ENCODE measurements at regions not wholly inside any gene's neighbourhood (a gene's known extent, or its start where the extent isn't known, plus 50 kb on each side); places are given as distances from the start of the nearest gene placed in this dataset.

DNA sequence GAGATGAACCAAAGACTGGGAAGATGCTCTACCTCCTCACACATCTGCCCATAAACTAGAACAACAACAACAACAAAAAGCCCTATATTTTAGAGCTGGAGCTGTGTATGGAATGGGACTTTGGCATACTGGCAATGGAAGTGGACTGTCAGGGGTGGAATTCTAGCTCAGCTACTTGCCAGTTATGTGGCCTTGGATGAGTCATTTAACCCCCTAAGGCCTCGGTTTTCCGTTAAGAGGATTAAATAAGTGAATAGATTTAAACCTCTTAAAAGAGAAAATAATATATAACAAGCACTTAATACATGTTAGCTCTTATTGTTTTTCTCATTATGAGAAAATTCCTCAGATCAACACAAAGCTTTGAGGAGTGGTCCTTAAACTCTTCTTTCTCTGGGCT lies 195.0 kb downstream of the KIF18A start:
- TF ChIP-seq, protein P1, sequence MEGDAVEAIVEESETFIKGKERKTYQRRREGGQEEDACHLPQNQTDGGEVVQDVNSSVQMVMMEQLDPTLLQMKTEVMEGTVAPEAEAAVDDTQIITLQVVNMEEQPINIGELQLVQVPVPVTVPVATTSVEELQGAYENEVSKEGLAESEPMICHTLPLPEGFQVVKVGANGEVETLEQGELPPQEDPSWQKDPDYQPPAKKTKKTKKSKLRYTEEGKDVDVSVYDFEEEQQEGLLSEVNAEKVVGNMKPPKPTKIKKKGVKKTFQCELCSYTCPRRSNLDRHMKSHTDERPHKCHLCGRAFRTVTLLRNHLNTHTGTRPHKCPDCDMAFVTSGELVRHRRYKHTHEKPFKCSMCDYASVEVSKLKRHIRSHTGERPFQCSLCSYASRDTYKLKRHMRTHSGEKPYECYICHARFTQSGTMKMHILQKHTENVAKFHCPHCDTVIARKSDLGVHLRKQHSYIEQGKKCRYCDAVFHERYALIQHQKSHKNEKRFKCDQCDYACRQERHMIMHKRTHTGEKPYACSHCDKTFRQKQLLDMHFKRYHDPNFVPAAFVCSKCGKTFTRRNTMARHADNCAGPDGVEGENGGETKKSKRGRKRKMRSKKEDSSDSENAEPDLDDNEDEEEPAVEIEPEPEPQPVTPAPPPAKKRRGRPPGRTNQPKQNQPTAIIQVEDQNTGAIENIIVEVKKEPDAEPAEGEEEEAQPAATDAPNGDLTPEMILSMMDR (IDR thresholded peaks at IDR 0.05; ENCODE audit: low read depth, low read length), result no peak
- no peak for TF ChIP-seq EZH2phosphoT487 (IDR thresholded peaks at IDR 0.05; ENCODE audit: low read depth)

All from OCI-LY3 (cell line).